IMR-90 (cell line): ENCODE measurements at regions not wholly inside any gene's neighbourhood (a gene's known extent, or its start where the extent isn't known, plus 50 kb on each side); places are given as distances from the start of the nearest gene placed in this dataset.
"Not testable (repeated sequence)": the region's sequence is repeated elsewhere in the genome, so short reads cannot be mapped to it uniquely, and the experiment has no call there.

Source experiments
- BHLHE40 ChIP-seq: fragments of 150-350 bp; IDR thresholded peaks from 2 replicates; pipeline ENCODE4 v1.6.1; 2016; ENCODE audit warnings: mild to moderate bottlenecking, low read depth, low read length
- CEBPB ChIP-seq: IDR thresholded peaks from 2 replicates; pipeline ENCODE4 v1.6.1; 2012; ENCODE audit warnings: low read depth, low read length, improper control_type of control experiment
- CHD1 ChIP-seq: IDR thresholded peaks from 2 replicates; pipeline ENCODE4 v1.6.1; 2012; ENCODE audit warnings: low read depth, low read length, improper control_type of control experiment
- CTCF ChIP-seq: conservative IDR thresholded peaks from 2 replicates; pipeline ENCODE4 v1.5.1; 2012; ENCODE audit warnings: mild to moderate bottlenecking, low read depth, low read length, improper control_type of control experiment
- FOS ChIP-seq: fragments of 150-350 bp; IDR thresholded peaks from 2 replicates; pipeline ENCODE4 v1.6.1; 2016; ENCODE audit warnings: low read depth, low read length
- MAFK ChIP-seq: IDR thresholded peaks from 2 replicates; pipeline ENCODE4 v1.6.1; 2012; ENCODE audit warnings: low read depth, low read length, improper control_type of control experiment
- MAZ ChIP-seq: IDR thresholded peaks from 2 replicates; pipeline ENCODE4 v1.6.1; 2012; ENCODE audit warnings: low read depth, mild to moderate bottlenecking, low read length, improper control_type of control experiment, moderate library complexity, borderline replicate concordance
- NFE2L2 ChIP-seq: fragments of 150-350 bp; IDR thresholded peaks from 2 replicates; pipeline ENCODE4 v1.6.1; 2016; ENCODE audit warnings: low read depth, mild to moderate bottlenecking, low read length
- POLR2A ChIP-seq: IDR thresholded peaks from 2 replicates; pipeline ENCODE4 v1.6.1; 2012; ENCODE audit warnings: mild to moderate bottlenecking, low read depth, low read length
- RAD21 ChIP-seq: IDR thresholded peaks from 2 replicates; pipeline ENCODE4 v1.6.1; 2012; ENCODE audit warnings: low read length, improper control_type of control experiment
- RFX5 ChIP-seq: IDR thresholded peaks from 2 replicates; pipeline ENCODE4 v1.8.0; 2012; ENCODE audit warnings: low read depth, mild to moderate bottlenecking, low read length, moderate library complexity
- SMC3 ChIP-seq: fragments of 150-350 bp; IDR thresholded peaks from 2 replicates; pipeline ENCODE4 v1.6.1; 2016; ENCODE audit warnings: low read depth, mild to moderate bottlenecking, antibody characterized with exemption, low read length, moderate library complexity
- USF2 ChIP-seq: fragments of 150-350 bp; IDR thresholded peaks from 2 replicates; pipeline ENCODE4 v1.6.1; 2017; ENCODE audit warnings: mild to moderate bottlenecking, antibody characterized with exemption, low read length, low read depth

DNA sequence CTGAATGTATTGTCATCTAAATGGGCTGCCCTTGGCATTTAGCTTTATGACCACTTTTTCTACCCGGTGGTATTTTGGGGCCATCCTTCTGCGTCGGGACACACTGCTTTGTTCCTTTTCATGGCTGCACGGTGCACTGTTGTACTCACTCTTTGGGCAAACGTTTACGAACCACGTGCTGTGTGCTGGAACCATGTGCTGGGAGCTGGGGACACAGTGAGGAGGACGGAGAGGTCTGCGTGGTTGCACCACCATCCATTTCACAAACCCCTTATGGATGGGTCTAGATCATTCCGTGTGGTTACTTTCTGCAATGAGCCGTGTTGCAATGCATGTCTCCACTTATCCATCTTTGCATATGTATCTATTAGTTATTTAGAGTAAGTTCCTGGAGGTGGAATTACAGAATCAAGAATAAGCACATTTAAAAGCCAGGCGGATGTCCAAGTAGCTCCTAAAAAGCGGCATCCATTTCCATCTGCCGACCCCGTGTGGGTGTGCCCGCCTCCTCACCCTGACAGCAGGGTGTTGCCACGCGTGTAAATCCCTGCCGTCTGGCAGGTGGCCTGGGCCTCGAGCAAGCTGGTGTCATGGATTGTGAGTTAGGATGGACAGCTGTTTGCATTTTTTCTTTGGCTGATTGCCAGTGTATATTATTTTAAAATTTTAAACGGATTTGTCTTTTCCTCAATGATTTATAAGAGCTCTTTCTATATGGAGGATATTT is 183.1 kb downstream of the BANP start:
- TF ChIP-seq CTCF, RAD21, RFX5, CEBPB, FOS, USF2, POLR2A, MAZ, BHLHE40, MAFK, CHD1, SMC3, NFE2L2: not testable (repeated sequence)
